K562 (cell line): ENCODE measurements at regions not wholly inside any gene's neighbourhood (a gene's known extent, or its start where the extent isn't known, plus 50 kb on each side); places are given as distances from the start of the nearest gene placed in this dataset.

ENCODE experiments used
- ATAC-seq: fragments of 200-7000 bp; cut with Tn5 transposase; 3 replicates; pipeline ENCODE4 v1.9.1; 2020; ENCODE audit warnings: moderate library complexity
- BruUV-seq: library from RNA; stranded (reverse); fragments of 400-500 nt; replicated peaks from 2 replicates; lab custom pipeline; 2021; lab: Mats Ljungman, UMichigan
- CTCF ChIA-PET: fragments of 300-600 bp; formaldehyde crosslinking; extraction: SDS; loops from one replicate; lab custom pipeline; 2021; ENCODE audit warnings: low intra/inter-chr PET ratio; lab: Yijun Ruan, JAX
- POLR2A ChIA-PET: fragments of 300-600, 350-650 bp; sonication (Branson Sonifier 250); formaldehyde crosslinking; extraction: SDS; loops from one replicate; lab custom pipeline; 2021; ENCODE audit warnings: antibody characterized with exemption, inconsistent platforms; lab: Yijun Ruan, JAX
- DNase-seq, 4 experiments: peaks; one replicate each; pipeline versions ENCODE4 v3.0.0 to v3.0.0-alpha.2; 2011 to 2018; ENCODE audit warnings: low spot score in 3 of 4, mixed read lengths in 3 of 4; ENCODE audit errors: extremely low read depth in 1 of 4
- FAIRE-seq: peaks from 2 replicates; lab custom pipeline; 2011; peaks lifted over from hg19 to GRCh38; lab: Jason Lieb, UNC
- H2AFZ ChIP-seq: 2 replicates; pipeline ENCODE4 v1.6.0; 2011; ENCODE audit warnings: low read depth, low read length, control low read depth, inconsistent platforms
- H3K27ac ChIP-seq: fragments of 200-600 bp; 3 replicates; pipeline ENCODE4 v1.8.0; 2011; ENCODE audit warnings: low read depth, mild to moderate bottlenecking, control low read depth, inconsistent platforms, low read length, moderate library complexity, mixed read lengths; ENCODE audit errors: extremely low read depth
- H3K27me3 ChIP-seq, 2 experiments: fragments of 300-600 bp in 1 of 2; 2 replicates in 1 of 2; 3 replicates in 1 of 2; pipeline versions ENCODE4 v1.6.0 to v1.8.0; 2011; ENCODE audit warnings: inconsistent platforms in 2 of 2, low read length in 2 of 2, mild to moderate bottlenecking in 1 of 2, mixed read lengths in 1 of 2, moderate library complexity in 1 of 2; ENCODE audit not compliant: control insufficient read depth in 2 of 2, insufficient read depth in 2 of 2
- H3K36me3 ChIP-seq: fragments of 300-600 bp; 3 replicates; pipeline ENCODE4 v1.8.0; 2011; ENCODE audit warnings: mild to moderate bottlenecking, low read length, inconsistent platforms; ENCODE audit not compliant: control insufficient read depth, insufficient read depth
- H3K4me1 ChIP-seq, 2 experiments: fragments of 200-600 bp in 1 of 2; replicated peaks in 1 of 2; 2 replicates in 1 of 2; 3 replicates in 1 of 2; pipeline versions ENCODE4 v1.5.1 to v1.8.0; 2011; ENCODE audit warnings: inconsistent platforms in 2 of 2, low read length in 2 of 2, mild to moderate bottlenecking in 1 of 2, mixed read lengths in 1 of 2, moderate library complexity in 1 of 2; ENCODE audit not compliant: control insufficient read depth in 2 of 2, insufficient read depth in 2 of 2
- H3K4me2 ChIP-seq: 2 replicates; pipeline ENCODE4 v1.6.1; 2011; ENCODE audit warnings: low read length, control low read depth, inconsistent platforms, mixed read lengths; ENCODE audit not compliant: insufficient read depth
- H3K4me3 ChIP-seq: fragments of 200-600 bp; sonication (generic), shearing (Covaris generic); 2 replicates; pipeline ENCODE4 v1.5.1; 2016; ENCODE audit warnings: control low read depth, inconsistent platforms
- H3K79me2 ChIP-seq: fragments of 200-600 bp; 3 replicates; pipeline ENCODE4 v1.8.0; 2011; ENCODE audit warnings: low read length, inconsistent platforms; ENCODE audit not compliant: control insufficient read depth, insufficient read depth
- H3K9ac ChIP-seq, 2 experiments: 2 replicates each; pipeline versions ENCODE4 v1.6.0 to v1.6.1; 2011; ENCODE audit warnings: low read depth in 2 of 2, low read length in 2 of 2, control low read depth in 1 of 2, inconsistent platforms in 1 of 2, mild to moderate bottlenecking in 1 of 2, mixed read lengths in 1 of 2; ENCODE audit not compliant: insufficient read depth in 1 of 2
- H3K9me1 ChIP-seq: one replicate; pipeline ENCODE4 v1.6.0; 2011; ENCODE audit warnings: inconsistent platforms, mild to moderate bottlenecking, low read length, moderate library complexity; ENCODE audit not compliant: control insufficient read depth, insufficient read depth
- H3K9me3 ChIP-seq: replicated peaks from 2 replicates; pipeline ENCODE4 v1.5.1; 2011; ENCODE audit warnings: low read depth, low read length, inconsistent platforms; ENCODE audit not compliant: control insufficient read depth, insufficient read depth
- H4K20me1 ChIP-seq: replicated peaks from 2 replicates; pipeline ENCODE4 v1.6.1; 2011; ENCODE audit warnings: low read length, inconsistent platforms, mixed read lengths; ENCODE audit not compliant: control insufficient read depth, insufficient read depth
- CEBPG ChIP-seq, 3 experiments: fragments of 200-800 bp in 1 of 3; sonication (Bioruptor generic) in 1 of 3; sonication (generic) in 1 of 3; formaldehyde crosslinking in 1 of 3; IDR thresholded peaks in 2 of 3; conservative IDR thresholded peaks in 1 of 3; 2 replicates each; pipeline versions ENCODE4 v1.6.1 to v1.8.0; 2016 to 2022; ENCODE audit warnings: missing compliant biosample characterization in 2 of 3, missing genetic modification characterization in 2 of 3, mild to moderate bottlenecking in 1 of 3, missing genetic modification reagents in 1 of 3
- KHSRP ChIP-seq: fragments of 450-650 bp; IDR thresholded peaks from 2 replicates; pipeline ENCODE4 v1.6.1; 2017
- MAFF ChIP-seq: IDR thresholded peaks from 2 replicates; pipeline ENCODE4 v1.6.1; 2012; ENCODE audit warnings: low read length, improper control_type of control experiment
- NCOA2 ChIP-seq, 2 experiments: fragments of 450-650 bp; IDR thresholded peaks; 2 replicates each; pipeline ENCODE4 v1.6.1; 2018; ENCODE audit warnings: mild to moderate bottlenecking in 2 of 2, moderate library complexity in 1 of 2; ENCODE audit not compliant: partially characterized antibody in 2 of 2
- NR2C1 ChIP-seq, 2 experiments: fragments of 450-650 bp; IDR thresholded peaks; 2 replicates each; pipeline ENCODE4 v1.6.1; 2017; ENCODE audit warnings: mild to moderate bottlenecking in 2 of 2, antibody characterized with exemption in 1 of 2, inconsistent platforms in 1 of 2, missing compliant biosample characterization in 1 of 2, missing genetic modification characterization in 1 of 2
- POLR2AphosphoS5 ChIP-seq: IDR thresholded peaks from 2 replicates; pipeline ENCODE4 v1.6.1; 2011; ENCODE audit warnings: mild to moderate bottlenecking, low read depth, low read length, moderate library complexity; ENCODE audit not compliant: control insufficient read depth, insufficient read depth
- RHOXF2B ChIP-seq: fragments of 250-450 bp; sonication (Bioruptor Pico); conservative IDR thresholded peaks from 2 replicates; pipeline ENCODE4 v1.5.1; 2021
- TAL1 ChIP-seq: fragments of 450-650 bp; IDR thresholded peaks from 2 replicates; pipeline ENCODE4 v1.6.1; 2016; ENCODE audit warnings: mild to moderate bottlenecking
- ZBTB1 ChIP-seq: sonication (generic); formaldehyde crosslinking; IDR thresholded peaks from 2 replicates; pipeline ENCODE4 v1.8.1; 2023; ENCODE audit warnings: missing genetic modification reagents, low read depth, mild to moderate bottlenecking, borderline replicate concordance
- ZNF24 ChIP-seq: fragments of 450-650 bp; IDR thresholded peaks from 2 replicates; pipeline ENCODE4 v1.6.1; 2016
- ZNF3 ChIP-seq: fragments of 250-450 bp; sonication (Bioruptor Pico); IDR thresholded peaks from 2 replicates; pipeline ENCODE4 v1.5.0; 2021; ENCODE audit warnings: mild to moderate bottlenecking, moderate library complexity
- ZNF586 ChIP-seq: fragments of 450-650 bp; formaldehyde crosslinking; conservative IDR thresholded peaks from 2 replicates; pipeline ENCODE4 v1.4.0; 2020; ENCODE audit warnings: mild to moderate bottlenecking, moderate library complexity
- ZNF830 ChIP-seq: fragments of 250-450 bp; sonication (Bioruptor Pico); IDR thresholded peaks from 2 replicates; pipeline ENCODE4 v1.5.0; 2021; ENCODE audit warnings: mild to moderate bottlenecking
- ZZZ3 ChIP-seq: fragments of 450-650 bp; IDR thresholded peaks from 2 replicates; pipeline ENCODE4 v1.6.1; 2016; ENCODE audit warnings: antibody characterized with exemption, mild to moderate bottlenecking, moderate library complexity
- WGBS: fragments of 100-300 bp; shearing (Covaris generic); methylation state at CpG from one replicate; pipeline ENCODE4 v1.1.6; 2016; ENCODE audit warnings: low coverage, mixed read lengths; ENCODE audit not compliant: insufficient coverage; ENCODE audit errors: missing lambda C conversion rate; 5-methylcytosine and 5-hydroxymethylcytosine counted together
- in situ Hi-C: fragments of 300-500 bp; cut with MboI; formaldehyde crosslinking; loops from 4 replicates; pipeline ENCODE4 v1.15.0; 2018; ENCODE audit warnings: inconsistent platforms, mixed read lengths
- intact Hi-C: fragments of 100-400 bp; cut with micrococcal nuclease; formaldehyde crosslinking; loops from 2 replicates; pipeline ENCODE4 v1.14.2; 2022

DNA sequence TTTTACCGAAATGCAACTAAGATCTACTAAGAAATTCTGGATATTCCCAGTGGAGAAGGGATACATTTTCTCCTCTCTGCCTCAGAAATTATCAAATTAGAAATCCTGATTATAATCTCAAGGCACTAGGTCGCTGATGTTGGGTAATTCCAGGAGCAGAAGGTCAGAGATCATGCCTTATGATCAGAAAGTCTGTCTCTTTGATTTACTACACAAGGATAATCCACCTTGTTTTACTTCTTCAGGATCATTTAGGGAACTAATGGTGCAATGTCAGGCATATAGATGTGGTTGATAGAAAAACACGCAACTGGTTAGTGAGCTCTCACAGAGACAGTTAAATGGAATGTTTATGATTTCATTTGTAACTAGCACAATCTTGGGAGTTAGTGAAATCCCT lies 1069.7 kb downstream of the STIM2 start (continued):
- no peak for TF ChIP-seq ZBTB1 (CRISPR knock-in tag)
- no peak for TF ChIP-seq NR2C1 (IDR thresholded peaks at IDR 0.05)
- TF ChIP-seq NR2C1 (tag; IDR thresholded peaks at IDR 0.05) = no peak
- no peak for TF ChIP-seq ZZZ3
- TF ChIP-seq RHOXF2B (CRISPR knock-in tag) = no peak
- TF ChIP-seq ZNF3 (CRISPR knock-in tag) = no peak
- TF ChIP-seq NCOA2 (IDR thresholded peaks at IDR 0.05; ENCODE audit: partially characterized antibody in 2 of 2) = no peak
- TF ChIP-seq KHSRP = no peak
- TF ChIP-seq ZNF586 (CRISPR knock-in tag) = no peak
- TF ChIP-seq ZNF24 = no peak
- no peak for TF ChIP-seq CEBPG (CRISPR knock-in tag; IDR thresholded peaks at IDR 0.05)
- TF ChIP-seq CEBPG (tag; conservative IDR thresholded peaks at IDR 0.05 in 1 of 2, IDR thresholded peaks at IDR 0.05 in 1 of 2) = no peak

DNA sequence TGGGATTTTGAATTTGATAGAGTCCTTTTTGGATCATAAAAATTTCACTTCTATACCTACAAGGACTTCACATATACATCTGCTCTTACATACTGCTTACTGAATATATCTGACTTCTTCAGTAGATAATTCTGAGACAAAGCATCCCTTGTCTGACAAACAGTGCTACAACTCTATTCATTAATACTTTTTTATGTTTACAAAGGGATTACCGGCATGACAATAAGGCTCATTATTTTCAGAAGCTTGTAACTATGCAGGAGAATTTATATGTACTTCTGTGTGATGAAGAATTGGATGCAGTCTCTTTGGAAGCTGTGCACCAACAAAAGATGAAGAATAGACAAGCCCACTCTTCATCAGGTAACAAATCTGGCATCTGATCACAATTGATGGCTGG lies 1070.3 kb downstream of the STIM2 start:
- TF ChIP-seq POLR2AphosphoS5 (no peak), TAL1 (no peak), ZNF830 (no peak), MAFF (no peak)
- in situ Hi-C loops (no loop called here), intact Hi-C loops (no loop called here)
- ATAC-seq = no peak
- DNase-seq = no peak
- H3K4me3 ChIP-seq = no peak overlapping the region
- H4K20me1 ChIP-seq = no peaks in the 10 kb centered on the region
- POLR2A ChIA-PET = no interaction called here
- CTCF ChIA-PET = no interaction called here
- H3K27ac ChIP-seq = no peak overlapping the region
- no peak for FAIRE-seq
- H2AFZ ChIP-seq = no peak overlapping the region
- H3K4me1 ChIP-seq = no peaks in the 10 kb centered on the region
- BruUV-seq = no TSS peak
- no peaks in the 10 kb centered on the region for H3K79me2 ChIP-seq
- H3K9ac ChIP-seq = no peak overlapping the region
- no peaks in the 10 kb centered on the region for H3K9me3 ChIP-seq
- no peaks in the 10 kb centered on the region for H3K9me1 ChIP-seq
- no peaks in the 10 kb centered on the region for H3K36me3 ChIP-seq
- WGBS = 0% methylated on average over 1 of the region's 1 CpG
- H3K4me2 ChIP-seq = no peak overlapping the region
- H3K27me3 ChIP-seq = no peaks in the 10 kb centered on the region
